ENCODE measurements at regions not wholly inside any gene's neighbourhood (a gene's known extent, or its start where the extent isn't known, plus 50 kb on each side); places are given as distances from the start of the nearest gene placed in this dataset.

DNA sequence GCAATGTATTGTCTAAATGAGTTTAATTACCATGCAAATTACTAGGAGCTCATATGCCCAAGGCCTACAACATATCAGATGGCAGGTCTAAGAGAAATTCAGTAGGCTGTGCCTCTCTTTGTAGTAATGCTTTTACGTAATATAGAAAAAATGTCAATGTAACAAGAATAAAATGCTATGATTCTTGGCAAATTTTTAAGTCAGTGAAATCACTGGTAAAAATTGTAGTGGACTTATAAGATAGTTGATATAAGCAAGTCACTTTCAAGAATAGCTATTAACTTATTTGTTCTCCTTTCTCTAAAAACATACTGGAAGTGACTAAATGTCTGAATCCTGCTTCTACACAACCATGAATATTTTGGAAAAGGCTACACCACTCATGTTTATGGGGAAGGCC, 707.8 kb downstream of the TUSC7 start:
- intact Hi-C loops (cut with micrococcal nuclease; ENCODE audit: unreplicated experiment): no loop called here
- BruUV-seq (replicated peaks): no TSS peak
- Histone ChIP-seq H3K4me2 (no peak overlapping the region), H2AFZ (no peak overlapping the region), H3K36me3 (ENCODE audit: low read depth) (no peaks in the 10 kb centered on the region), H3K27me3 (ENCODE audit: insufficient read depth, low read depth) (no peaks in the 10 kb centered on the region), H3K4me1 (replicated peaks; ENCODE audit: insufficient read depth) (no peaks in the 10 kb centered on the region), H3F3A (ENCODE audit: insufficient read depth, low read depth) (no peaks in the 10 kb centered on the region), H3K79me2 (ENCODE audit: low read depth) (no peaks in the 10 kb centered on the region), H3K9me2 (ENCODE audit: insufficient read depth) (no peaks in the 10 kb centered on the region), H3K27ac (no peak overlapping the region), H3K9me3 (ENCODE audit: insufficient read depth, low read depth) (no peaks in the 10 kb centered on the region), H3K4me3 (no peak overlapping the region), H4K20me1 (ENCODE audit: insufficient read depth) (no peaks in the 10 kb centered on the region)
- ChIA-PET POLR2A (ENCODE audit: unreplicated experiment) (no interaction called here), CTCF (no interaction called here)
- no peak for DNase-seq
- TF ChIP-seq, protein P1, sequence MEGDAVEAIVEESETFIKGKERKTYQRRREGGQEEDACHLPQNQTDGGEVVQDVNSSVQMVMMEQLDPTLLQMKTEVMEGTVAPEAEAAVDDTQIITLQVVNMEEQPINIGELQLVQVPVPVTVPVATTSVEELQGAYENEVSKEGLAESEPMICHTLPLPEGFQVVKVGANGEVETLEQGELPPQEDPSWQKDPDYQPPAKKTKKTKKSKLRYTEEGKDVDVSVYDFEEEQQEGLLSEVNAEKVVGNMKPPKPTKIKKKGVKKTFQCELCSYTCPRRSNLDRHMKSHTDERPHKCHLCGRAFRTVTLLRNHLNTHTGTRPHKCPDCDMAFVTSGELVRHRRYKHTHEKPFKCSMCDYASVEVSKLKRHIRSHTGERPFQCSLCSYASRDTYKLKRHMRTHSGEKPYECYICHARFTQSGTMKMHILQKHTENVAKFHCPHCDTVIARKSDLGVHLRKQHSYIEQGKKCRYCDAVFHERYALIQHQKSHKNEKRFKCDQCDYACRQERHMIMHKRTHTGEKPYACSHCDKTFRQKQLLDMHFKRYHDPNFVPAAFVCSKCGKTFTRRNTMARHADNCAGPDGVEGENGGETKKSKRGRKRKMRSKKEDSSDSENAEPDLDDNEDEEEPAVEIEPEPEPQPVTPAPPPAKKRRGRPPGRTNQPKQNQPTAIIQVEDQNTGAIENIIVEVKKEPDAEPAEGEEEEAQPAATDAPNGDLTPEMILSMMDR (conservative IDR thresholded peaks at IDR 0.05): no peak
- no peak for TF ChIP-seq EZH2 (IDR thresholded peaks at IDR 0.05; ENCODE audit: low read depth)

DNA sequence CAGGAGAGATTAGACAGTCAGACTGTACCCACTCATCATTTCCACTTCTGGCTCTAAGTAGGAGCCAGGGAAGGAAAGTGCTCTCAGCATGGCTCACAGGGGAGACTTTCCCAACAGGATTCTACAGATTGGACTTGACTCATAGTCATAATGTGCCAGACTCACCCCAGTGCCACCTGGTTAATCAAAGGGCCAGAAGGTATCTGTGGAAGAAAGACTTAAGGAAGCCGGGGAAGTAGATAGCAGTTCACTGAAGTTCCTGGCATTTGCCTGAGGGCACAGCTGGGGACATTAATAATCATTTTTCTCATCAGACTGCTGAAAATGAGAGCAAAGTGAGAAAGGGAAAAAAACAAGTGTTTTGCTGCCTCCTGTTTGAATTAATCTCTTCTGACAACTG, 717.5 kb downstream of the TUSC7 start:
- no TSS peak for BruUV-seq (replicated peaks)
- intact Hi-C loops (cut with micrococcal nuclease; ENCODE audit: unreplicated experiment): no loop called here
- Histone ChIP-seq H3K9me3 (ENCODE audit: insufficient read depth, low read depth) (no peaks in the 10 kb centered on the region), H3K36me3 (ENCODE audit: low read depth) (no peaks in the 10 kb centered on the region), H3K9me2 (ENCODE audit: insufficient read depth) (no peaks in the 10 kb centered on the region; the same call in 1 of the 2 replicates), H3K27ac (no peak overlapping the region), H2AFZ (no peak overlapping the region), H3F3A (ENCODE audit: insufficient read depth, low read depth) (no peaks in the 10 kb centered on the region), H3K27me3 (ENCODE audit: insufficient read depth, low read depth) (no peaks in the 10 kb centered on the region), H3K4me2 (no peak overlapping the region), H3K4me3 (no peak overlapping the region), H3K4me1 (replicated peaks; ENCODE audit: insufficient read depth) (no peaks in the 10 kb centered on the region), H3K79me2 (ENCODE audit: low read depth) (no peaks in the 10 kb centered on the region), H4K20me1 (ENCODE audit: insufficient read depth) (no peaks in the 10 kb centered on the region)
- POLR2A ChIA-PET (ENCODE audit: unreplicated experiment): no interaction called here
- DNase-seq: no peak
- CTCF ChIA-PET: no interaction called here
- TF ChIP-seq, protein P1 (conservative IDR thresholded peaks at IDR 0.05): no peak
- no peak for TF ChIP-seq EZH2 (IDR thresholded peaks at IDR 0.05; ENCODE audit: low read depth)

DNA sequence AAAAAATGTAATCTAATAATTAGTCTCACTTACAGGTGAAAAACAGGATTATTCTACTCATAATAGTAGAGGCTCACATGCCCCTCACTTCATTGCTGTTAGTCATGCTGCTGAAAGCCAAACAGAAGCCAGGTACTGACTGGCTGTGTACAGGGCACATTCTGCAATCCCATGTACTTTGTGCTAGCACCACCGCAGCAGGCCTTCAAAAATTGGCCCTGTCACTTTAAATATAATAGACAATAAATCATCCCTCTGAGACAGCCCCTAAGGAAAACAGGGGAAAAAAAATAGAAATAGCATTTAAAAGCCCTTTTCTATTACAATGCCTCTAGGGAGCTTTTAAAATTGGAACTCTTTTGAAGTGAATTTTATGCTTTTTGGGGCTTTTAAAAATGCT, 723.8 kb downstream of the TUSC7 start:
- no peaks in the 10 kb centered on the region for H3K9me3 ChIP-seq (ENCODE audit: insufficient read depth, low read depth)
- no peak overlapping the region for H3K4me2 ChIP-seq
- no peaks in the 10 kb centered on the region for H3K9me2 ChIP-seq (ENCODE audit: insufficient read depth)
- intact Hi-C loops (cut with micrococcal nuclease; ENCODE audit: unreplicated experiment): no loop called here
- no peak for DNase-seq
- no peaks in the 10 kb centered on the region for H3K79me2 ChIP-seq (ENCODE audit: low read depth)
- no TSS peak for BruUV-seq (replicated peaks)
- H3K4me1 ChIP-seq (replicated peaks; ENCODE audit: insufficient read depth): no peaks in the 10 kb centered on the region
- ChIA-PET POLR2A (ENCODE audit: unreplicated experiment) (no interaction called here), CTCF (no interaction called here)
- H2AFZ ChIP-seq: no peak overlapping the region
- no peak overlapping the region for H3K27ac ChIP-seq
- H3K36me3 ChIP-seq (ENCODE audit: low read depth): no peaks in the 10 kb centered on the region
- H3F3A ChIP-seq (ENCODE audit: insufficient read depth, low read depth): no peaks in the 10 kb centered on the region
- no peaks in the 10 kb centered on the region for H3K27me3 ChIP-seq (ENCODE audit: insufficient read depth, low read depth)
- TF ChIP-seq EZH2 (IDR thresholded peaks at IDR 0.05; ENCODE audit: low read depth): no peak
- TF ChIP-seq, protein P1 (conservative IDR thresholded peaks at IDR 0.05): no peak
- H4K20me1 ChIP-seq (ENCODE audit: insufficient read depth): no peaks in the 10 kb centered on the region
- no peak overlapping the region for H3K4me3 ChIP-seq

Data from PC-9 (cell line).